G401 (cell line): ENCODE measurements at regions not wholly inside any gene's neighbourhood (a gene's known extent, or its start where the extent isn't known, plus 50 kb on each side); places are given as distances from the start of the nearest gene placed in this dataset.

Experiments used
- DNase-seq: peaks from one replicate; pipeline ENCODE4 v3.0.0-alpha.2; 2015; ENCODE audit warnings: low spot score
- in situ Hi-C: cut with HindIII; loops from 2 replicates; pipeline ENCODE4 v1.10.0; 2016; ENCODE audit warnings: low sequenced_read_pairs, mixed read lengths

- in situ Hi-C loops: no loop called here
- no peak for DNase-seq
These were observed 753.3 kb downstream of the VRK1 start for GRCh38 chr14:97550463-97550862.

- in situ Hi-C loops: no loop called here
- DNase-seq: no peak
These were observed 757.4 kb downstream of the VRK1 start for GRCh38 chr14:97554597-97554996.

- no peak for DNase-seq
- in situ Hi-C loops: no loop called here
These were observed 767.2 kb downstream of the VRK1 start for GRCh38 chr14:97564334-97564733.

- in situ Hi-C loops: no loop called here
- peak; percentile 0 for DNase-seq
These were observed 774.0 kb downstream of the VRK1 start for GRCh38 chr14:97571201-97571600.

GRCh38 chr14:97571866-97572555 is 774.8 kb downstream of the VRK1 start:
- in situ Hi-C loops: no loop called here
- DNase-seq: no peak

GRCh38 chr14:97572583-97573458 is 775.6 kb downstream of the VRK1 start:
- no peak for DNase-seq

GRCh38 chr14:97575677-97576076 is 778.5 kb downstream of the VRK1 start:
- in situ Hi-C loops: no loop called here
- no peak for DNase-seq

More at GRCh38 chr14:97572583-97573458, 775.6 kb downstream of the VRK1 start:
- in situ Hi-C loops: no loop called here

- in situ Hi-C loops: no loop called here
- no peak for DNase-seq
These were observed 781.9 kb downstream of the VRK1 start for GRCh38 chr14:97578982-97579548.

GRCh38 chr14:97581016-97581415 is 783.8 kb downstream of the VRK1 start:
- in situ Hi-C loops: no loop called here
- no peak for DNase-seq

GRCh38 chr14:97582022-97582421 is 784.8 kb downstream of the VRK1 start:
- DNase-seq: no peak
- in situ Hi-C loops: no loop called here

GRCh38 chr14:97584528-97584927 is 787.3 kb downstream of the VRK1 start:
- no peak for DNase-seq
- in situ Hi-C loops: no loop called here

GRCh38 chr14:97592341-97592980 is 795.3 kb downstream of the VRK1 start:
- in situ Hi-C loops: no loop called here
- DNase-seq: no peak

- DNase-seq: no peak
- in situ Hi-C loops: no loop called here
These were observed 797.1 kb downstream of the VRK1 start for GRCh38 chr14:97594306-97594705.

- in situ Hi-C loops: no loop called here
- DNase-seq: no peak
These were observed 805.4 kb downstream of the VRK1 start for GRCh38 chr14:97602438-97603117.

GRCh38 chr14:97603201-97603600 is 806.0 kb downstream of the VRK1 start:
- in situ Hi-C loops: no loop called here
- DNase-seq: no peak

GRCh38 chr14:97604731-97605130 is 807.5 kb downstream of the VRK1 start:
- in situ Hi-C loops: no loop called here
- no peak for DNase-seq

- in situ Hi-C loops: no loop called here
- DNase-seq: no peak
These were observed 821.2 kb downstream of the VRK1 start for GRCh38 chr14:97618401-97618800.

- in situ Hi-C loops: no loop called here
These were observed 821.9 kb downstream of the VRK1 start for GRCh38 chr14:97618917-97619690.

GRCh38 chr14:97620066-97620465 is 822.9 kb downstream of the VRK1 start:
- in situ Hi-C loops: no loop called here
- DNase-seq: no peak

More at GRCh38 chr14:97618917-97619690, 821.9 kb downstream of the VRK1 start:
- no peak for DNase-seq
